GM06990 (cell line): ENCODE measurements at regions not wholly inside any gene's neighbourhood (a gene's known extent, or its start where the extent isn't known, plus 50 kb on each side); places are given as distances from the start of the nearest gene placed in this dataset.

Source experiments
- DNase-seq: peaks from one replicate; pipeline ENCODE4 v3.0.0-alpha.2; 2011; ENCODE audit not compliant: insufficient read length; ENCODE audit errors: extremely low read depth
- H3K27me3 ChIP-seq: replicated peaks from 2 replicates; pipeline ENCODE4 v1.6.0; 2011; ENCODE audit warnings: low read length; ENCODE audit not compliant: control insufficient read depth, insufficient read depth
- H3K36me3 ChIP-seq: 2 replicates; pipeline ENCODE4 v1.5.1; 2011; ENCODE audit warnings: low read length; ENCODE audit not compliant: control insufficient read depth, insufficient read depth
- H3K4me3 ChIP-seq: replicated peaks from 2 replicates; pipeline ENCODE4 v1.5.1; 2011; ENCODE audit warnings: low read depth, mild to moderate bottlenecking, control low read depth, low read length
- CTCF ChIP-seq: IDR thresholded peaks from 2 replicates; pipeline ENCODE4 v1.5.1; 2011; ENCODE audit warnings: low read length, control low read depth, mild to moderate bottlenecking, inconsistent platforms; ENCODE audit not compliant: insufficient read depth, poor library complexity, severe bottlenecking

GRCh38 chr14:27686137-27686536 lies 1080.5 kb upstream of the FOXG1 start:
- TF ChIP-seq CTCF = no peak
- H3K27me3 ChIP-seq = no peaks in the 10 kb centered on the region
- no peak for DNase-seq
- no peak overlapping the region for H3K4me3 ChIP-seq
- H3K36me3 ChIP-seq = no peaks in the 10 kb centered on the region

GRCh38 chr14:27688841-27689444 lies 1077.6 kb upstream of the FOXG1 start:
- TF ChIP-seq CTCF = no peak

GRCh38 chr14:27712364-27712763 lies 1054.2 kb upstream of the FOXG1 start:
- Histone ChIP-seq H3K36me3 (no peaks in the 10 kb centered on the region), H3K4me3 (no peak overlapping the region), H3K27me3 (no peaks in the 10 kb centered on the region)
- no peak for TF ChIP-seq CTCF
- DNase-seq = no peak

More at GRCh38 chr14:27688841-27689444, 1077.6 kb upstream of the FOXG1 start:
- Histone ChIP-seq H3K36me3 (no peaks in the 10 kb centered on the region), H3K27me3 (no peaks in the 10 kb centered on the region), H3K4me3 (no peak overlapping the region)
- no peak for DNase-seq

- no peaks in the 10 kb centered on the region for H3K27me3 ChIP-seq
These were observed 1051.0 kb upstream of the FOXG1 start for GRCh38 chr14:27715561-27715960.

GRCh38 chr14:27721760-27722159 lies 1044.8 kb upstream of the FOXG1 start:
- Histone ChIP-seq H3K36me3 (no peaks in the 10 kb centered on the region), H3K27me3 (no peaks in the 10 kb centered on the region), H3K4me3 (no peak overlapping the region)
- no peak for DNase-seq
- TF ChIP-seq CTCF = no peak

More at GRCh38 chr14:27715561-27715960, 1051.0 kb upstream of the FOXG1 start:
- no peak for TF ChIP-seq CTCF
- H3K4me3 ChIP-seq = no peak overlapping the region
- no peak for DNase-seq
- H3K36me3 ChIP-seq = no peaks in the 10 kb centered on the region

- no peaks in the 10 kb centered on the region for H3K36me3 ChIP-seq
- DNase-seq = no peak
- no peak for TF ChIP-seq CTCF
- H3K4me3 ChIP-seq = no peak overlapping the region
- no peaks in the 10 kb centered on the region for H3K27me3 ChIP-seq
These were observed 1041.1 kb upstream of the FOXG1 start for GRCh38 chr14:27725482-27725881.
